Stimulated activated naive CD8-positive, alpha-beta T cell treated with anti-CD3 and anti-CD28 coated beads, Interleukin-15, amount 100 ng/mL, for 72 hours (primary cell): ENCODE measurements at regions not wholly inside any gene's neighbourhood (a gene's known extent, or its start where the extent isn't known, plus 50 kb on each side); places are given as distances from the start of the nearest gene placed in this dataset.

Experiments
- ATAC-seq: fragments of 150-1000 bp; cut with Tn5 transposase; 2 replicates; pipeline ENCODE4 v1.10.0; 2021; ENCODE audit warnings: mild to moderate bottlenecking, moderate library complexity
- DNase-seq, 2 donors: peaks; one replicate each; pipeline ENCODE4 v3.0.0; 2021 to 2022
- H3K27ac Mint-ChIP-seq, 2 donors: one replicate each; pipeline ENCODE4 v1.8.0; 2022; ENCODE audit warnings: mild to moderate bottlenecking in 2 of 2, mixed read lengths in 2 of 2, moderate library complexity in 2 of 2
- H3K27me3 Mint-ChIP-seq: one replicate; pipeline ENCODE4 v1.8.0; 2022; ENCODE audit warnings: mixed read lengths
- H3K4me1 Mint-ChIP-seq: one replicate; pipeline ENCODE4 v1.8.0; 2022; ENCODE audit warnings: mild to moderate bottlenecking, mixed read lengths
- H3K4me3 Mint-ChIP-seq, 2 donors: one replicate each; pipeline ENCODE4 v1.8.0; 2022; ENCODE audit warnings: mild to moderate bottlenecking in 2 of 2, mixed read lengths in 2 of 2, moderate library complexity in 1 of 2
- H3K9me3 Mint-ChIP-seq, 2 donors: one replicate each; pipeline ENCODE4 v1.8.0; 2022; ENCODE audit warnings: mixed read lengths in 2 of 2

DNA sequence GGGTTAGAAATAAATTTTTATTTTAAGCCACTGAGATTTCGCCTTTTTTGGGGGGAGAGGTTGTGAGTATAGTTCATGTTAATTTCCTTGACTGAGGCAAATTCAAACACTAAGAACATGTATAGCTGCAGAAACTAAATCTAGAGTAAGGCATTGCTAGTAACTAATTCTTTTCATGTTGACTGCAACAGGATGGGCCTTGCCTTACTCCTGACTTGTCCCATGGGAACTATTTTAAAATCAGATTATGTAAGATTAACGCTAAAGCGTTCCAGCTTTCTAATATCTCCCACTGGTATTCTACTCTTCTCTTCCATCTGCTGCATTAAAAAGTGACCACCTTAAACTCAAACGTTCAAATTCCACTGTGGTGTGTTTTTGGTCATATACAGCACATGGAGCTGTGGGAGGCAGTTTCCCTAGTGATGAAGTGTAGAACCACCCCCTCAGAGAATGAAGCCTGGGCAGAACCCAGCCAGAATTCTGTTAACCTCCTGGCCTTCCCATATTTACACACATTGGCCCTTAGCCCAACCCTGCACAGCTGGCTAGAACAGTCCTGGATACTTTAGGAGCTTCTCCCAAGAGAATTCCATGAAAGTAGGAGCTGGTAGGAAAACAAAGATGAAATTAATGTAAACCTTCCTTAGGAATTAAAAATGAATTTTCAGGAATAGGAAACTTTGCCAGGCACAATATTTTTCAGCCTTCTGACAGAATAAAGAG lies 687.8 kb downstream of the SLC4A3 start:
- ATAC-seq = no peak
- H3K9me3 Mint-ChIP-seq = peaks cover 7% of the 10 kb centered on the region in 2 donors
- no peaks in the 10 kb centered on the region for H3K27me3 Mint-ChIP-seq
- H3K4me1 Mint-ChIP-seq = no peaks in the 10 kb centered on the region
- H3K27ac Mint-ChIP-seq = no peak overlapping the region
- no peak overlapping the region for H3K4me3 Mint-ChIP-seq
- DNase-seq = no peak

DNA sequence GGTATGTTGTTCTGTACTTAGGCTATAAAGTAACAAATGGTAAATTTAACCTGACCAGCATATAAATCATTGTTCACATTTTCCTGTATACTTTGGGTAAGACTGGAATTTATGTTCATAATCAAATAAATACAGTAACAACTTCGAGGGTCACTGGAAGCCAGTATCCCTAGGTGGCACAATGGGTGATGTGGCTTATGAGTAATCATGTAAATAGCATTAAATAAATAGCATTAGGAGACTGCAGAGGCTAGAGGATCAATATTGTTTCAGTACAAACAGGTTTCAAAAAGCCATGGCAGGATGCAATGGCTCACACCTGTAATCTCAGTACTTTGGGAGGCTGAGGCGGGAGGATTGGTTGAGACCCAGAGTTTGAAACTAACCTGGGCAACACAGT lies 690.6 kb downstream of the SLC4A3 start:
- Mint-ChIP-seq H3K27me3 (no peaks in the 10 kb centered on the region), H3K27ac (no peak overlapping the region), H3K9me3 (peaks cover 7 to 14% of the 10 kb centered on the region in 2 donors), H3K4me1 (no peaks in the 10 kb centered on the region), H3K4me3 (no peak overlapping the region)
- ATAC-seq (no peak), DNase-seq (no peak)

DNA sequence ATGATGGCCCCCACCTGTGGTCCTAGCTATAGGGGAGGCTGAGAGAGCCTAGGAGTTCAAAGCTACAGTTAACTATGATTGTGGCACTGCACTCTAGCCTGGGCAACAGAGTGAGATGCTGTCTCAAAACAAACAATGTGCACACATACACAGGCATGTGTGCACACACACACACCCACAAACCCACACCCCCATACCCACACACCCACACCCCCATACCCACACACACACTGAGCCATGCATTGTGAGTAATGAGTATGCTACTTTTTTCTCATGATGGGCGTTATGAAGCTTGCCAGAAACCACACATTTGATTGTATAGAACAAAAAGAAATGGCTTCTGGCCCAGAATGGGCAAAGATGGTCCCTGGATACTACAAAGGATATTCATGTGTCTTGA lies 691.1 kb downstream of the SLC4A3 start:
- Mint-ChIP-seq H3K4me1 (no peaks in the 10 kb centered on the region), H3K9me3 (peaks cover 7 to 15% of the 10 kb centered on the region in 2 donors), H3K27me3 (no peaks in the 10 kb centered on the region), H3K27ac (no peak overlapping the region), H3K4me3 (no peak overlapping the region)
- ATAC-seq (no peak), DNase-seq (no peak)

DNA sequence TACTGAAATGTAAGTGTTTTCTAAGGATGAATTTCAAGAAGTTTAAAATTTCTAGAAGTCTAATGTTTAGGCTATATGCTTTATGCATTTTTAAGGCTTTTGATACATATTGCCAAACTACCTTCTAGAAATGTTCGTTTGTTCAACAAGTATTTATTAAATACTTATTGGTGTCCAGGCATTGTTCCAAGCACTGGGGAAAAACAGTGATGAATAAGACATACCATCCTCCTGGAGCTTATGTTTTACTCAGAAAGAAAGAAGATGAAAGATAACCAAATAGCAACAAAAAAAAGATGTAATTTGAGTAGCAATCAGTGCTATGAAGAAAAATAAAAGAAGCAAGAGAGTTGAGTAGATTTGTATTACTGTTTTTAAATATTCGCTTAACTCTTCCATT lies 692.9 kb downstream of the SLC4A3 start:
- H3K4me3 Mint-ChIP-seq = no peak overlapping the region
- H3K4me1 Mint-ChIP-seq = no peaks in the 10 kb centered on the region
- no peaks in the 10 kb centered on the region for H3K27me3 Mint-ChIP-seq
- ATAC-seq (no peak), DNase-seq (no peak)
- H3K27ac Mint-ChIP-seq = no peak overlapping the region
- H3K9me3 Mint-ChIP-seq = peaks cover 7 to 8% of the 10 kb centered on the region in 2 donors

DNA sequence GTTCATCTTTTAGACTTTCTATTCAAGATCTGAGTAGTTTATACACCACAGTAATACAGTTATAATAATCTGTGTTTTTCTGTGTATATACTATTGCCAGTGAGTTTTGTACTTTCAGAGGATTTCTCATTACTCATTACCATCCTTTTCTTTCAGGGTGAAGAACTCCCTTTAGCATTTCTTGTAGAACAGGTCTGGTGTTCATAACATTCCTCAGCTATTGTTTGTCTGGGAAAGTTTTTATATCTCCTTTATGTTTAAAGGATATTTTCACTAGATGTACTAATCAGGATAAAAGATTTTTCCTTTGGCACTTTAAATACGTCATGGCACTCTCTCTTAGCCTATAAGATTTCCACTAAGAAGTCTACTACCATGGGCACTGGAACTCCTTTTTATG lies 705.5 kb downstream of the SLC4A3 start:
- peaks cover 6 to 16% of the 10 kb centered on the region in 2 donors for H3K9me3 Mint-ChIP-seq
- ATAC-seq (no peak), DNase-seq (no peak)
- H3K4me1 Mint-ChIP-seq = no peaks in the 10 kb centered on the region
- H3K27me3 Mint-ChIP-seq = no peaks in the 10 kb centered on the region
- H3K27ac Mint-ChIP-seq = no peak overlapping the region
- no peak overlapping the region for H3K4me3 Mint-ChIP-seq

DNA sequence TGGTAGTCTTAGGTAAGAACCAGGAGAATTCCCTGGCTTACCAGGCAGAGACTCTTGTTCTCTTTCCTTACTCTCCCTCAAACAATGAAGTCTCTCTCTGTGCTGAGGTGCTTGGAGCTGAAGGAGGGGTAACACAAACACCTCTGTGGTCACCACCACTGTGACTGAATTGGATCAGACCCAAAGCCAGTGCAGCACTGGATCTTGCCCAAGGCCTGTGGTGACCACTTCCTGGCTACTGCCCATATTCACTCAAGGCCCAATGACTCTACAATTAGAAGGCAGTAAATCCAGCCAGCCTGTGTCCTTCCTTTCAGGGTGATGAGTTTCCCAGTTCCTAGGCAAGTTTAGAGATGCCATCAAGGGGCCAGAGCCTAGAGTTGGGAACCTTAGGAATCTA lies 706.8 kb downstream of the SLC4A3 start:
- Mint-ChIP-seq H3K4me3 (no peak overlapping the region), H3K27ac (no peak overlapping the region), H3K27me3 (no peaks in the 10 kb centered on the region), H3K9me3 (peaks cover 3 to 12% of the 10 kb centered on the region in 2 donors), H3K4me1 (no peaks in the 10 kb centered on the region)
- no peak for DNase-seq
- no peak for ATAC-seq

DNA sequence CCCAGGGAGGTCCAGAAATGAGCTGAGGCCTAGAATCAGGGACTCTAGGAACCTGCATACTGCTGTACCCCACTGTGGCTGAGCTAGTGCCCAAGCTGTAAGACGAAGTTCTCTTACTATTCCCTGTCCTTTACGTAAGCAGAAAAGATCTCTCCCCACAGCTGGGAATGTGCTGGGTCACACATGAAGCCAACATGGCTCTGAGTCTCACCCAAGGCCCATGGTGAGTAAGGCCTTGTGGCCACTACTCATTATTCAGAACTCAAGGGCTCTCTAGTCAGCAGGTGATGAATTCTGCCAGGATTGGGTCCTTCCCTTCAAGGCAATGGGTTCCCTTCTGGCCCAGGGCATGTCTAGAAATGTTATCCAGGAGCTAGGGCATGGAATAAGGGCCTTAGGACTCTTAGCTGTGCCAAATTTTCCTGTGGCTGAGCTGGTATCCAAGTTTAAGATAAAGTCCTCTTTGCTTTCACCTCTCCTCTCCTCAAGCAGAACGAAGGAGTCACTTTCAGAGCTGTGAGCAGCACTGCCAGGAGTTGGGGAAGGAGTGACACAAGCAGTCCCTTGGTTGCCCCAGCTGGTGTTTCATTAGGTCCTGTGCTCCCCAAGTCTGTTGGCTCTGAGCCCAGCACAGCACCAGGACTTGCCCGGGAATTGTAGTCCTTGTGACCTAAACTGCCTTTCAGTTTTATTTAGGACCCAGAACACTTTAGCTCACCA lies 707.6 kb downstream of the SLC4A3 start:
- H3K27ac Mint-ChIP-seq = no peak overlapping the region
- no peak for ATAC-seq

DNA sequence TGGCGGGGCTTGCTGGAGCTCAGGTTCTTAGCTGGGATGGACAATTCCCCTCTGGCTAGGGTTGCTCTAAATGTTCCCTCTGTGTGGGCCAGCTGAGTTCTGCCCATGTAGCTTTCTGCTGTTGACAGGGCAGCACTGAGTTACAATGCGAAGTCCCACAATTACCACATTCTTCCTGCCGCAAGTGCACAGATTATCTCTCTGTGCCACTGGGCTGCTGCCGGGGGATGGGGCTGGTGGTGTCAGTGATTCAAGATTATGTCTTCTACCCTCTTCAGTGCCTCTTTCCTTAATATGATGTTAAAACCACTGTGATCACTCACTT lies 708.1 kb downstream of the SLC4A3 start:
- DNase-seq (no peak), ATAC-seq (no peak)
- H3K27me3 Mint-ChIP-seq = no peaks in the 10 kb centered on the region
- H3K27ac Mint-ChIP-seq = no peak overlapping the region
- H3K9me3 Mint-ChIP-seq = peaks cover 0 to 9% of the 10 kb centered on the region in 2 donors
- H3K4me1 Mint-ChIP-seq = no peaks in the 10 kb centered on the region
- H3K4me3 Mint-ChIP-seq = no peak overlapping the region

More for the DNA sequence above, 707.6 kb downstream of the SLC4A3 start:
- DNase-seq = no peak
- H3K4me3 Mint-ChIP-seq = no peak overlapping the region
- no peaks in the 10 kb centered on the region for H3K4me1 Mint-ChIP-seq
- peaks cover 0 to 9% of the 10 kb centered on the region in 2 donors for H3K9me3 Mint-ChIP-seq
- no peaks in the 10 kb centered on the region for H3K27me3 Mint-ChIP-seq

DNA sequence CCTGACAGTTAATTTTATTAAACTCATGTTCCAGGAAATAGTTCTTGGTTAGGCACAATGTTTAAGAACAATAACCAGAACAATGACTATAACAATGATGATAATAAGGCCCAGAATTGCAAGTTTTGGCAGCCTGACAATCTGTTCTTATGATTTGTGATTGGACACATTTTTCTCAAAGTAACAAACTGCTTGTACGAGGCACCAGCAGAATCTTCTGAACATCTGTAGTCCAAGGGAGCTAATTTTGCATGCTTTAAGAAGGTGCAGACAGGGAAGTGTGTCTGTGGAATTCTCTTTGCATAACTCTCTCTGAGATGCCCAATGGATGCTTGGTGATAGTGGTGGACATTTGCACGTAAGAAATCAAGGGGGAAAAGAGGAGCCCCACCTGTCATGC lies 709.3 kb downstream of the SLC4A3 start:
- DNase-seq (no peak), ATAC-seq (no peak)
- Mint-ChIP-seq H3K27ac (no peak overlapping the region), H3K27me3 (no peaks in the 10 kb centered on the region), H3K4me1 (no peaks in the 10 kb centered on the region), H3K4me3 (no peak overlapping the region), H3K9me3 (peaks cover 0 to 9% of the 10 kb centered on the region in 2 donors)

DNA sequence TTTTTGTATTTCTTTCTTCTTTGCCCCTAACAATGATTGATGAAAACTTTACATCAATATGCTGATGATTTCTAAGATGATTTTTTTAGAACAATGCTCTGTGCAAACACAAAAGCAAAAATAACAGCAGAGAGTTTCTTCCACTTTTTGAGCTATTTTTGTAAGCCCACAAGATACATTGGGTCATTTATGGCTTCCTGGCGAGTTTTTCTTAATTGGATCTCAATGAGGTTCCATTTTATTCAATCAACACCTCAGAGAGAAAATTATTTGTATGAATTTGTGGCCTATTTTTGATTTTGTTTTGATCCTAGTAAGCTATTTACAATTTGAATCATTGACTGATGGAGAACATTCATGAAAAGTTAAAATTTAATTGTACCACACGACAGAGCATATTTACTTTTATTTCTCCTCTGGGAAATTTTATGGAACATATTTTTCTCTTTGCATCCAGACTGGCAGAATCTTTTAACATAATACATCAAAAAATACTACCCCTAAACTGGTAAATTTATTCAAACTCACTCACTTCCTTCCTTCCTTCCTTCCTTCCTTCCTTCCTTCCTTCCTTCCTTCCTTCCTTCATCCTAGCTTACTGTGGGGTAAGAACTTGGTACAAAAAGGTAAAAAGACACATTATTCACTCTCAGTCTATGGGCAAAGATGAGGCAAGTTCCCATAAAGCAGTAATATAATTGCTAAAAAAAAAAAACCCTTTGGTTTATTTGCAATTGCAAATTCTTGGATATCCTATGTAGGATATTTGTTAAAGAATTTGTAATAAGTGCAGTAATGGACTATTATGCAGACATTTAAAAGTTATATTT lies 710.4 kb downstream of the SLC4A3 start:
- no peak for DNase-seq
- Mint-ChIP-seq H3K27me3 (no peaks in the 10 kb centered on the region), H3K9me3 (peaks cover 0 to 9% of the 10 kb centered on the region in 2 donors), H3K27ac (no peak overlapping the region), H3K4me1 (no peaks in the 10 kb centered on the region), H3K4me3 (no peak overlapping the region)
- no peak for ATAC-seq

DNA sequence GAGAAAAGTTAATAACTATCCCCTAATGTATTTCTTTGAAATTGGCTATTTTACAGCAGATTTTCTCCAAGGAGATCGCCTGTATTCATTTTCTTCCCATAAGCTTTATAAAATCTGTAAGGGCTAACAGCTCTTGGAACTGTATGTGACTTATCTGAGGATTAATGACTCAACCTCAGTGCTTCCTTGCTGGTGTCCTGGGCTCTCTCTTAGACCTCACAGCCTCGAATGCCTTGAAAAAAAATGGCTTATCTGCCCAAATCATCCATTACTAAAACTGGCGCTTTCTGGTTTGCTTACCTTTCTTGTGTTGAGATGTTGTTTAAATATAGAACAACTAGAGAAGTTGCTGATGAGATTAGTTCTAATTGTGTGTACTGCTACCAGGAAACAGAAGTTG lies 713.6 kb downstream of the SLC4A3 start:
- Mint-ChIP-seq H3K9me3 (no peaks in the 10 kb centered on the region), H3K27me3 (no peaks in the 10 kb centered on the region), H3K4me1 (no peaks in the 10 kb centered on the region), H3K27ac (no peak overlapping the region), H3K4me3 (no peak overlapping the region)
- ATAC-seq (no peak), DNase-seq (no peak)

DNA sequence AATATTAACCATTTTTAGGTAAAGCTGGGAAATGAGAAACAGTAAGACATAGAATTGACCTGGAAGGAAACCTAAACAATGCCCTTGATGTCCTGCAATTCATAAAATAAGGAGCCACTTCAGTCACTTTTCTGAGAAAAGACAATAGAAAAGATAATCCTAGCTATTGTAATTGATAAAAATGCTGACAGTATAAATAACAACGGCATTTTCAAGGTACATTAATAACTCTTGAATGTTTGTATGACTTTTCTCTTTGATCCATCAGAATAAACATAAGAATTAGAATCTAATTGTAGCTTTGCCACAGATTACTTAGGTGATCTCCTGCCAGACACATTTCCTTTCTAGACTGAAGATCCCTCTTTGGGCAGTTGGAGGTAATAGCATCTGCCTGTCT lies 719.5 kb downstream of the SLC4A3 start:
- no peaks in the 10 kb centered on the region for H3K4me1 Mint-ChIP-seq
- DNase-seq (no peak), ATAC-seq (no peak)
- no peak overlapping the region for H3K4me3 Mint-ChIP-seq
- H3K27me3 Mint-ChIP-seq = no peaks in the 10 kb centered on the region
- no peak overlapping the region for H3K27ac Mint-ChIP-seq
- peaks cover 0 to 7% of the 10 kb centered on the region in 2 donors for H3K9me3 Mint-ChIP-seq

DNA sequence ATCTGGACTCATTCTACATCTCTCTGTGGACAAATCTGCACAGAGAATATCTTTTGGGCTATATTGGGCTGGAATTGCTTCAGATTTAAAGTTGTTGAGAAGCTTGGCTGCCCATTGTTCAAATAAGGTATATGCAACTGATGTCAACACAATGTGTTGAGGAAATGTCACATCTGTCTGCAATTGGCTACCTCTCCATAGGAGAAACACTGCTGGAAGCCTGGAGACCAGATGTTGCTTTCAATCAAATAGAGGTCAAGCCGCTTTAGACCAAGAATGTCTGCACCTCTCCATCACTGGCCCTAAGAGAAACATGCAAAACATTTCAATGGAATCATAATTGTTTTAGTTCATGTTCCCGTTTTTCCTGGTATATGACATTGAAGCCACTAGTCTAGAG lies 720.2 kb downstream of the SLC4A3 start:
- DNase-seq (no peak), ATAC-seq (no peak)
- H3K4me1 Mint-ChIP-seq = no peaks in the 10 kb centered on the region
- H3K27me3 Mint-ChIP-seq = no peaks in the 10 kb centered on the region
- no peak overlapping the region for H3K4me3 Mint-ChIP-seq
- peaks cover 0 to 7% of the 10 kb centered on the region in 2 donors for H3K9me3 Mint-ChIP-seq
- H3K27ac Mint-ChIP-seq = no peak overlapping the region

DNA sequence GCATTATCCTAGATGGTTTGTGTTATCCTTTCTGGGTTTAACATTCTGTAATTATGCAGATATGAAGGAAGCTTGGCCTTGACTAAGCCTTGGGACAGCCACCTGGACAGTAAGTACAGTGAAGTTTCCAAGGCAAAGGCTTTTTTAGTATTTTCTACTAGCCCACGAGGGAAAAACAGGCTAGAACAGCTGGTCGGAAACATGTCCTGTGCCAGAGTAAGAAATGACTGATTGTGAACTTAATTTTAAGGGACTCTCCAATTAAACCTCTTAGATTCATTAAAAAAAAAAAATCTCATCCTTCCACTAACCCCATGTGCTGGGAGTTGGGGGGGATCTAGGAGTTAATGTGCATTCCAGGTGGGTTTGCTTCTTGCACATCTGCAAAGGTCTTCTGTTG lies 720.8 kb downstream of the SLC4A3 start:
- DNase-seq (no peak), ATAC-seq (no peak)
- Mint-ChIP-seq H3K4me1 (no peaks in the 10 kb centered on the region), H3K9me3 (peaks cover 0 to 7% of the 10 kb centered on the region in 2 donors), H3K27me3 (no peaks in the 10 kb centered on the region), H3K4me3 (no peak overlapping the region), H3K27ac (no peak overlapping the region)

DNA sequence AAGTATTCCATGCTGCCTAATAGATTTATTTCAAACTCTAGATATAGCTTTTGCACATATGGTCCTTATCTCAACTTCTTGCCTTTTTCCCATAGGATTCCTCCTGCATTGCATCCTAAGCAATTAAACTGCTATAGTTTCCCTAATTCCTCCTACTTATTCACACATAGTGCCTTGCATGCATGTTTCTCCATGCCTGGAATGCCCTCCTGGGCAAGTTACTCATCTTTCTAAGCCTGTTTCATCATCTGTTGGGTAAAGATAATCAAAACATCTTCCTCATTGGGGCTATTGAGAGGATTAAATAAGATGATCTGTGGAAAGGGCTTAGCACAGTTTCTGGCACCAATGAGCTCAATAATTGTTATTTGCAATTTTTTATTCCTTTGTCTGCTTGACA lies 726.5 kb downstream of the SLC4A3 start:
- ATAC-seq (no peak), DNase-seq (no peak)
- H3K9me3 Mint-ChIP-seq = peaks cover 3 to 7% of the 10 kb centered on the region in 2 donors
- H3K4me1 Mint-ChIP-seq = no peaks in the 10 kb centered on the region
- H3K27me3 Mint-ChIP-seq = no peaks in the 10 kb centered on the region
- H3K4me3 Mint-ChIP-seq = no peak overlapping the region
- H3K27ac Mint-ChIP-seq = no peak overlapping the region

DNA sequence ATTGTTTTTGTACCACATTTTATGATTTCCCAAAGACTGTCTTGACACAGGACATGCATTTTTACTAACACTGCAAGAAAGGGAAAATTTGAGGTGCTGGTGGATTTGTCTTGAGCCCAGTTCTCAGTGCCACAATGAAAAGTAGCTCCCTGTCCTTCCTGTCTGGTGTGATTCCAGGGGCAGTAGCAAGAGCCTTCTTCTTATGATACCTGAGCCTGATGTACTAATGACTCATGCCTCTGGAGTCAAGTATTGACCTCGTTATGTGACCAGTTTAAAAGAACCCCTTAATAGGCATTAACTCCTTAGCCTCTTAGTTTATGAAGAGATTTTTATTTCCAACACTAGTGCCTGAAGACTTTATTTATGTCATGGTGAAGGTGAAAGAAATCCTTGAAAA lies 728.6 kb downstream of the SLC4A3 start:
- Mint-ChIP-seq H3K4me1 (no peaks in the 10 kb centered on the region), H3K4me3 (no peak overlapping the region), H3K9me3 (peaks cover 0 to 3% of the 10 kb centered on the region in 2 donors), H3K27me3 (no peaks in the 10 kb centered on the region), H3K27ac (no peak overlapping the region)
- DNase-seq (no peak), ATAC-seq (no peak)
